Chondrocyte (in vitro differentiated cells): ENCODE measurements at regions not wholly inside any gene's neighbourhood (a gene's known extent, or its start where the extent isn't known, plus 50 kb on each side); places are given as distances from the start of the nearest gene placed in this dataset.
A peak's percentile ranks its signal among the peaks of the same experiment; 100 is the strongest.

Source experiments
- DNase-seq: peaks from one replicate; pipeline ENCODE4 v3.0.0; 2021; ENCODE audit warnings: mixed read lengths, low spot score
- H3K27ac Mint-ChIP-seq: one replicate; pipeline ENCODE4 v1.8.0; 2021; ENCODE audit warnings: mild to moderate bottlenecking, moderate library complexity, mixed read lengths; ENCODE audit not compliant: unreplicated experiment
- H3K27me3 Mint-ChIP-seq: 2 replicates; pipeline ENCODE4 v1.8.0; 2021; ENCODE audit warnings: low read depth, mixed read lengths
- H3K36me3 Mint-ChIP-seq: 2 replicates; pipeline ENCODE4 v1.8.0; 2021; ENCODE audit warnings: low read depth, mixed read lengths
- H3K4me1 Mint-ChIP-seq: 2 replicates; pipeline ENCODE4 v1.8.0; 2021; ENCODE audit warnings: low read depth, mild to moderate bottlenecking, mixed read lengths
- H3K4me3 Mint-ChIP-seq: one replicate; pipeline ENCODE4 v1.8.0; 2021; ENCODE audit warnings: mild to moderate bottlenecking, moderate library complexity, mixed read lengths; ENCODE audit not compliant: unreplicated experiment
- H3K9me3 Mint-ChIP-seq: 2 replicates; pipeline ENCODE4 v1.8.0; 2021; ENCODE audit warnings: low read depth, mixed read lengths
- CTCF ChIP-seq: fragments of 200-600 bp; sonication (generic); IDR thresholded peaks from 2 replicates; pipeline ENCODE4 v1.5.0; 2021; ENCODE audit warnings: antibody characterized with exemption, mild to moderate bottlenecking, moderate library complexity

- H3K27ac Mint-ChIP-seq: peak overlapping the region; percentile 46
- DNase-seq: no peak
- TF ChIP-seq CTCF: no peak
- H3K4me1 Mint-ChIP-seq: peaks cover 35% of the 10 kb centered on the region
- no peaks in the 10 kb centered on the region for H3K27me3 Mint-ChIP-seq
- H3K36me3 Mint-ChIP-seq: no peaks in the 10 kb centered on the region
- H3K9me3 Mint-ChIP-seq: no peaks in the 10 kb centered on the region
- H3K4me3 Mint-ChIP-seq: no peak overlapping the region
Observed at GRCh38 chrX:107561468-107562215, 66.7 kb upstream of the PRPS1 start.

GRCh38 chrX:107562482-107562881, 65.8 kb upstream of the PRPS1 start:
- Mint-ChIP-seq H3K27me3 (no peaks in the 10 kb centered on the region), H3K27ac (peak overlapping the region; percentile 85), H3K4me3 (no peak overlapping the region), H3K36me3 (no peaks in the 10 kb centered on the region), H3K4me1 (peaks cover 40% of the 10 kb centered on the region), H3K9me3 (peaks cover 3% of the 10 kb centered on the region)
- DNase-seq: no peak
- no peak for TF ChIP-seq CTCF

GRCh38 chrX:107563824-107564223, 64.5 kb upstream of the PRPS1 start:
- Mint-ChIP-seq H3K4me3 (no peak overlapping the region), H3K27me3 (no peaks in the 10 kb centered on the region), H3K4me1 (peaks cover 42% of the 10 kb centered on the region), H3K9me3 (peaks cover 5% of the 10 kb centered on the region), H3K36me3 (no peaks in the 10 kb centered on the region), H3K27ac (no peak overlapping the region)
- no peak for TF ChIP-seq CTCF
- no peak for DNase-seq

GRCh38 chrX:107565015-107565414, 63.3 kb upstream of the PRPS1 start:
- Mint-ChIP-seq H3K4me1 (peaks cover 42% of the 10 kb centered on the region), H3K36me3 (no peaks in the 10 kb centered on the region), H3K4me3 (no peak overlapping the region), H3K9me3 (peaks cover 5% of the 10 kb centered on the region), H3K27ac (no peak overlapping the region), H3K27me3 (no peaks in the 10 kb centered on the region)
- DNase-seq: no peak
- TF ChIP-seq CTCF: no peak

GRCh38 chrX:107565931-107566603, 62.2 kb upstream of the PRPS1 start:
- DNase-seq: no peak
- H3K27me3 Mint-ChIP-seq: no peaks in the 10 kb centered on the region
- peaks cover 5% of the 10 kb centered on the region for H3K9me3 Mint-ChIP-seq
- TF ChIP-seq CTCF: no peak
- peak overlapping the region; percentile 40 for H3K4me3 Mint-ChIP-seq
- peaks cover 47% of the 10 kb centered on the region for H3K4me1 Mint-ChIP-seq
- peak overlapping the region; percentile 37 for H3K27ac Mint-ChIP-seq
- H3K36me3 Mint-ChIP-seq: no peaks in the 10 kb centered on the region
